Loucy (cell line): ENCODE measurements at regions not wholly inside any gene's neighbourhood (a gene's known extent, or its start where the extent isn't known, plus 50 kb on each side); places are given as distances from the start of the nearest gene placed in this dataset.
A peak's percentile ranks its signal among the peaks of the same experiment; 100 is the strongest.
"Not testable (repeated sequence)": the region's sequence is repeated elsewhere in the genome, so short reads cannot be mapped to it uniquely, and the experiment has no call there.

Source experiments
- H2AFZ ChIP-seq: fragments of 200-600 bp; sonication (generic); 2 replicates; pipeline ENCODE4 v1.6.0; 2016; ENCODE audit warnings: antibody characterized with exemption, mild to moderate bottlenecking, low read length, moderate library complexity
- H3F3A ChIP-seq: fragments of 200-600 bp; 2 replicates; pipeline ENCODE4 v1.6.0; 2016; ENCODE audit warnings: antibody characterized with exemption, low read depth, mild to moderate bottlenecking
- H3K27me3 ChIP-seq: fragments of 200-600 bp; sonication (generic); 2 replicates; pipeline ENCODE4 v1.6.1; 2014; ENCODE audit warnings: low read length, mild to moderate bottlenecking; ENCODE audit not compliant: insufficient read depth, poor library complexity, severe bottlenecking
- H3K36me3 ChIP-seq: fragments of 200-600 bp; sonication (generic); 2 replicates; pipeline ENCODE4 v1.6.1; 2016; ENCODE audit warnings: low read length; ENCODE audit not compliant: insufficient read depth
- H3K4me1 ChIP-seq: fragments of 200-600 bp; sonication (generic); 2 replicates; pipeline ENCODE4 v1.5.1; 2014; ENCODE audit warnings: low read length, mild to moderate bottlenecking; ENCODE audit not compliant: insufficient read depth, poor library complexity, severe bottlenecking
- H3K4me2 ChIP-seq: fragments of 200-600 bp; sonication (generic); 2 replicates; pipeline ENCODE4 v1.6.0; 2014; ENCODE audit warnings: antibody characterized with exemption, low read length, low read depth, mild to moderate bottlenecking; ENCODE audit not compliant: poor library complexity, severe bottlenecking
- H3K4me3 ChIP-seq: fragments of 200-600 bp; sonication (generic); 2 replicates; pipeline ENCODE4 v1.5.1; 2014; ENCODE audit warnings: low read length, mild to moderate bottlenecking, mixed read lengths; ENCODE audit not compliant: poor library complexity, severe bottlenecking
- H3K79me2 ChIP-seq: fragments of 200-600 bp; sonication (generic); 2 replicates; pipeline ENCODE4 v1.6.1; 2014; ENCODE audit warnings: low read length; ENCODE audit not compliant: insufficient read depth
- H3K9ac ChIP-seq: fragments of 200-600 bp; sonication (generic); 2 replicates; pipeline ENCODE4 v1.6.0; 2014; ENCODE audit warnings: mild to moderate bottlenecking, low read depth, low read length, moderate library complexity; ENCODE audit not compliant: poor library complexity, severe bottlenecking
- H3K9me2 ChIP-seq: fragments of 200-600 bp; sonication (generic); replicated peaks from 2 replicates; pipeline ENCODE4 v1.6.1; 2016; ENCODE audit warnings: low read depth, low read length, mixed read lengths
- H3K9me3 ChIP-seq: fragments of 200-600 bp; sonication (generic); 2 replicates; pipeline ENCODE4 v1.6.1; 2014; ENCODE audit warnings: mild to moderate bottlenecking, antibody characterized with exemption, low read length, low read depth; ENCODE audit not compliant: insufficient read depth
- H4K20me1 ChIP-seq: fragments of 200-600 bp; sonication (generic); 2 replicates; pipeline ENCODE4 v1.6.0; 2014; ENCODE audit warnings: antibody characterized with exemption, low read length, mild to moderate bottlenecking; ENCODE audit not compliant: insufficient read depth, poor library complexity, severe bottlenecking
- CTCF ChIP-seq: fragments of 200-600 bp; sonication (generic); conservative IDR thresholded peaks from 2 replicates; pipeline ENCODE4 v1.5.1; 2014; ENCODE audit warnings: mild to moderate bottlenecking, antibody characterized with exemption, low read length
- EZH2phosphoT487 ChIP-seq: fragments of 200-600 bp; IDR thresholded peaks from 2 replicates; pipeline ENCODE4 v1.6.1; 2018; ENCODE audit warnings: antibody characterized with exemption, mild to moderate bottlenecking, moderate library complexity, borderline replicate concordance

GRCh38 chr6:15888798-15889772 lies 226.3 kb upstream of the DTNBP1 start:
- Histone ChIP-seq H3K9me3 (peaks cover 9% of the 10 kb centered on the region), H4K20me1 (no peaks in the 10 kb centered on the region)

GRCh38 chr6:15887491-15888461 lies 224.9 kb upstream of the DTNBP1 start:
- peak overlapping the region; percentile 62 for H2AFZ ChIP-seq
- no peak overlapping the region for H3K9ac ChIP-seq
- no peaks in the 10 kb centered on the region for H3K9me2 ChIP-seq
- H3K4me1 ChIP-seq, result peaks cover 13% of the 10 kb centered on the region
- H3K36me3 ChIP-seq, result no peaks in the 10 kb centered on the region
- no peak for TF ChIP-seq EZH2phosphoT487
- TF ChIP-seq CTCF, result no peak
- H3K4me3 ChIP-seq, result no peak overlapping the region
- H3K4me2 ChIP-seq, result no peak overlapping the region
- H4K20me1 ChIP-seq, result no peaks in the 10 kb centered on the region
- H3K27me3 ChIP-seq, result no peaks in the 10 kb centered on the region
- no peaks in the 10 kb centered on the region for H3K79me2 ChIP-seq
- H3F3A ChIP-seq, result no peaks in the 10 kb centered on the region
- H3K9me3 ChIP-seq, result no peaks in the 10 kb centered on the region; the same call in 1 of the 2 replicates

More at GRCh38 chr6:15888798-15889772, 226.3 kb upstream of the DTNBP1 start:
- Histone ChIP-seq H3K4me2 (no peak overlapping the region), H3K9ac (no peak overlapping the region), H2AFZ (no peak overlapping the region; the same call in 1 of the 2 replicates), H3K4me3 (no peak overlapping the region), H3K27me3 (no peaks in the 10 kb centered on the region), H3F3A (no peaks in the 10 kb centered on the region), H3K36me3 (no peaks in the 10 kb centered on the region), H3K9me2 (no peaks in the 10 kb centered on the region), H3K4me1 (peaks cover 13% of the 10 kb centered on the region), H3K79me2 (no peaks in the 10 kb centered on the region)
- TF ChIP-seq CTCF, result no peak
- no peak for TF ChIP-seq EZH2phosphoT487

GRCh38 chr6:15885624-15886023 lies 222.8 kb upstream of the DTNBP1 start:
- H3F3A ChIP-seq, result no peaks in the 10 kb centered on the region
- no peaks in the 10 kb centered on the region for H3K36me3 ChIP-seq
- H3K27me3 ChIP-seq, result no peaks in the 10 kb centered on the region
- H3K9me2 ChIP-seq, result no peaks in the 10 kb centered on the region
- no peak for TF ChIP-seq CTCF
- TF ChIP-seq EZH2phosphoT487, result no peak
- H4K20me1 ChIP-seq, result no peaks in the 10 kb centered on the region
- H3K9me3 ChIP-seq, result no peaks in the 10 kb centered on the region; the same call in 1 of the 2 replicates
- peaks cover 24% of the 10 kb centered on the region for H3K4me1 ChIP-seq
- H3K79me2 ChIP-seq, result no peaks in the 10 kb centered on the region
- no peak overlapping the region for H2AFZ ChIP-seq
- no peak overlapping the region for H3K9ac ChIP-seq
- H3K4me3 ChIP-seq, result no peak overlapping the region
- no peak overlapping the region for H3K4me2 ChIP-seq

- H3K27me3 ChIP-seq, H3K9me3 ChIP-seq, H3K4me3 ChIP-seq, H2AFZ ChIP-seq, H3K79me2 ChIP-seq, H3K9ac ChIP-seq, H3F3A ChIP-seq, H3K4me2 ChIP-seq, H4K20me1 ChIP-seq, H3K36me3 ChIP-seq, H3K9me2 ChIP-seq: not testable (repeated sequence)
- peaks cover 41% of the 10 kb centered on the region for H3K4me1 ChIP-seq
These were observed 220.8 kb upstream of the DTNBP1 start for GRCh38 chr6:15883593-15883992.
